ENCODE measurements at regions not wholly inside any gene's neighbourhood (a gene's known extent, or its start where the extent isn't known, plus 50 kb on each side); places are given as distances from the start of the nearest gene placed in this dataset.

DNA sequence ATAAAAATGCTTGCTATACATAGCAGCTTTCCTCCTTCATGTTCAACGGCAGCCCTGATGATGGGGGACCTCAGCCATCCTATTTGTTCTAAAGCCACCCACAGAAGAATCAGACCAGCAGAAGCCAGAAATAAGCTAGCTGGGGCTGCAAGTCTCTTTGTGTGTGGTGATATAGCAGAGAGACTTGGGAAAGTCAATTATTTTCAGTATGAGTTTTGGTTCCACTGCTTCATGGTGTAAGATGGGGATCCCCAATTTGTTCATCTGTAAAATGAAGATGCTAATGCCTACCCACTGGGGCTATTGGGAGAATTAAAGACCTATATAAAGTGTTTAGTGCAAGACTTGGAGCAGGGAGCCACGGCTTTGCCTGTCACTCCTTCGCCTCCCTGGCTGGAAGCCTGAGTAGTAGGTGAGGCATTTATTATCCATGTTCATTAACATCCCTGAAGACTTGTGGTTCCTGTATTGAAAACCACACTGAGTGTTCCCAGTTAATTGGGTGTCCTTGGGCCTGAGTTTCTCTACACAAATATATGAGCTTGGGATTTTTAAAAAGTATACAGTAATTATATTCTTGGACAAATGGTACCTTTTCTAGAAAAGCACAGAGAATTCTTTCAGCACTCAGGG is 210.1 kb upstream of the SLC24A2 start:
- no peak for DNase-seq (ENCODE audit: low read depth)

GRCh38 chr9:19998153-19998552 is 209.3 kb upstream of the SLC24A2 start:
- no peak for DNase-seq (ENCODE audit: low read depth)

DNA sequence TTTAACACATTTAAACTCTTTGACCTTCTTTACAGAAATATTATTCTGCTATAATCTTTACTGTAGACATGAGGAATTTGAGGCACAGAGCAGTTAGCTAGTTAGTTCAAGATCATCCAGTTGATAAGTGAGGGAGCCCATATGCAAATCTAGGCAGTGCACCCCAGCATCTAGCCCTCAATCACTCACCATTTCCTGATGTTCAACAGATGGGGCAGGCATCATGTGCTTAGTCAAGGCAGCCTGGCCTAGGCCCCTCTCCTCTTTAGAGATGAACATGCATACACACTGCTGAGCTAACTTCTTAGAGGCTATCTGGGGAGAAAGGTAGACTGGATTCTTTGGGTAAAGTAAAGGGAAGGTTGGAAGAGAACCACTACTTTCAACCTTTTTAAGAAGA is 206.8 kb upstream of the SLC24A2 start:
- no peak for DNase-seq (ENCODE audit: low read depth)

DNA sequence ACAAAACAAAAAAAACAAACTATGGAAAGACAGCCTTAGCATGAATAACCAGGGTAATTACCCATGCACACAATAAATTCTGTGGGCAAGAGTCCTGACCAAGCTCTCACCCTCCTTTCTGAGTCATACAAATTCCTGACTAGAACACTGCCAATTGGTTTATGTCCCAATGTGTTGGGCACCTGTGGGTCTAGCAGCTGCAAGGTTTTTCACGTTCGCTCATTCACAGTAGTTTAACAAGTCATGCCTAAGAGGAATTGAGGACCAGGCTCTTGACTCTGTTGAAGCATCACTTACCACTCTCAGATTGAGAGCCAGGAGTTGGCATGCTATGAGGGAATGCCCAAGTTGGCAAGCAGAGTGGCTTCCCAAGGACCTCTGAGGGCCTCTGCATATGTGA is 205.5 kb upstream of the SLC24A2 start:
- DNase-seq (ENCODE audit: low read depth) = no peak

DNA sequence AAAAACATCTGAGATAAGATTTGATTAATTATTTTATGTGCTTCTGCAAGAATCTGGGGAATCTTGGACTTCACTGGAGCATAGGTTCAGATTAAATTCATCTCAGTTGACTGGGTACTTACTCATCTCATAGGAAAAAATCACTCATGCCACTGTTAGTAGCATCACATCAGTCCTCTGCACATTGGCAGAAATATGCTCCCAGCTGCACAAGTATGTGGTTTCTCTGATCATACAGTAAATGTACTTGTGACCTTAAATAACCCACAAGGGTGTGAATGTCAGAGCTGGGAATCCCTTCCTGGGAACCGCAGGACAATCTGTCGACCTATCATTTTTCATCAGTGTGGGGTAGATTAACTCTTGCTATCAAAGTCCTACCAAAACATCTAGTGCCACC is 203.7 kb upstream of the SLC24A2 start:
- DNase-seq (ENCODE audit: low read depth) = no peak

DNA sequence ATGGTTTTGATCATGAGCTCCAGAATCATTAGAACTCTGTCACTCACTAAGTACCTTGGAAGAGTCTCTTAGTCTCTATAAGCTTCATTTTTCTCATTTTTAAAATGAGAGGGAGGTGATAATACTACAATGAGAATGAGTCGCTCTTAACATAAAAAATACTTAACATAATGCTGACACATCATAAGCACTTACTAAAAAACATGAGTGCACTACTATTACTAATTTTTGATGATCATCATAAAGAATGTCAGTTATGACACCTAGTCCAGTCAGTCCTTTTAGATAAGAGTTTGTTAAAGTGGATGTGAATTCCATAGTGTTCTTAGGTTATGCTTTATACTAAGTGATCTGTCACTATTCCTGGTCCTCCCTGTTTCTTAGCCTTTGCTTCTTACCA is 200.4 kb upstream of the SLC24A2 start:
- DNase-seq (ENCODE audit: low read depth) = no peak

DNA sequence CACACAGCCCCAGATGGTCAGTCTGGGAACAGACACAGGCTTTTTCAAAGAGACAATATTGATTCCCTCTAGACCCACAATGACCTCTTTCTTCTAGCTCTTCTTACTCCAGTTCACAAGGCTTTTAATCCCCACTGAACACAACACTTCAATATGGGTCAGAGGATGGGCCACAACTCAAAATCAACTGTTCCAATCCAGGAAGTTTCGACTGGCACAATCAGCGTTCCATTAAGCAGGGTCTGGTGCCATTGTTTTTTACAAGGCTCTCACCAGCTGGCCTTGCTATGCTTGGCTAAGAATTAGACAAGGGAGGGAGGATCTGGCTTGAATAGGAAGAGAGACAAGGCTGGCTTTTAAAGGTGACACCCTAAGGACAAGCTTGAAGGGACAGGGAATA is 199.4 kb upstream of the SLC24A2 start:
- no peak for DNase-seq (ENCODE audit: low read depth)

- DNase-seq (ENCODE audit: low read depth) = no peak
Measured at GRCh38 chr9:19985081-19985480, 196.2 kb upstream of the SLC24A2 start.

GRCh38 chr9:19976226-19976625 is 187.4 kb upstream of the SLC24A2 start:
- DNase-seq (ENCODE audit: low read depth) = no peak

DNA sequence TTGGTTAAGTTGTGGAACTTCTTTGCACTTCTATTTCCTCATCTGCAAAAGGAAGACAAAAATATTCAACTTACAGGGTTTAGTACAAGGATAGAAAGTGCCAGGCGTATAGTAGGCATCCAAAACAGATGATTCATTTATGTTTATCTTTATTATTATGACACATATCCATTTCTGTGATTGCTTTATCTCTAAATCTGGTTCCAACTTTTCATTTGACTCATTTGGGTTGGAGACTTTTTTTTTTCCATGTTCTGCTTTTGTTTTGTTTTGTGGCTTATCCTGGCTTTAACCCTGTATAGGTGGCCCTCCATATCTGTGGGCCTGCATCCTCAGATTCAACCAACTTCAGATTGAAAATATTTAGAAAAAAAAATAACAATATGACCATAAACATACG is 186.7 kb upstream of the SLC24A2 start:
- no peak for DNase-seq (ENCODE audit: low read depth)

DNA sequence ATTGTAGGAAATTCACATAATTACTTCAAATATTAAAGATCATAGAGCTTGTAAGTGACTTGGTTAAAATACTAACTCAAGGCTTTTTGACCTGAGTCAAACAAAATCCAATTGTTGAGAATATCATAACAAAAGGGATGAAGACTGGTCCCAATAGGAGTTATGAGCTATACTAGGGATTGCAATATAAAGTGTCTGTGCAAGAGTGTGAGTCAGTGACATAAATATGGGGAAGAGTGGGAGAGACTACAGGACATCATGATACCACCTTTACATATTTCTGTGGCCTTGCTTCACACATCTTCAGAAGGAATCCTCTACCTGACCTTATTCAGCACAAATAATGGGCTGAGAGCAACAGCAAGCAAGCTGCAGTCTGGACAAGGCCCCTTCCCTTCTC is 180.9 kb upstream of the SLC24A2 start:
- no peak for DNase-seq (ENCODE audit: low read depth)

GRCh38 chr9:19967888-19968459 is 179.1 kb upstream of the SLC24A2 start:
- DNase-seq (ENCODE audit: low read depth) = no peak

DNA sequence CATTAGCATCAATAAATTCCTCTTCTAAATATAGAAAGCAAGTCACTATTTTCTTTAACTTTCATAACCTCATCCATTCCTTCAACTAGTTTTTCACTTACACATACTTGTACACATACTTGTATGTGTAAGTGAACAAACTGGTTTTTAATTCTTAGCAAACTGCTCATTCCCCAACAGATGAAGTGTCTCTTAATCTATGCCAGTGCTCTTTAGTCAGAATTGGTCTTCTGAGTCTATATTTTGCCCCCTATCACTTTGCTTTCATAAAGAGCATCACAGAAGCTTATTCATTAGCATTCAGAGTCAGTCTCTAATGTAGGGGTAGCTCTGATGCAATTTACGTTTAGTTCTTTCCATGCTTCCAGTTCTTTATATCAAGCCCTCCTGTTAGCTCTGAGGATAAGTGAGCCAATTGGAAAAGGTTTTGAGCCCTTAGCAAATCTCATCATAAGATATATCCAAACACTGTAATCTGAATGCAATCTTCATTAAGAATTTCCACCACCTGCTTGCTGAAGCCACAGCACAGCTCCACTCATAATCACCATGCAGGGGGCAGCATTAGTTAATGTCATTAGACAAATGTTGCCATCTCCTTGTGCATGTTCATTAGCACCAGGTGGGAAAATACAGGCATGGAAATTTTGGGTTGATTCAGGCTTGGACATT is 178.5 kb upstream of the SLC24A2 start:
- no peak for DNase-seq (ENCODE audit: low read depth)

DNA sequence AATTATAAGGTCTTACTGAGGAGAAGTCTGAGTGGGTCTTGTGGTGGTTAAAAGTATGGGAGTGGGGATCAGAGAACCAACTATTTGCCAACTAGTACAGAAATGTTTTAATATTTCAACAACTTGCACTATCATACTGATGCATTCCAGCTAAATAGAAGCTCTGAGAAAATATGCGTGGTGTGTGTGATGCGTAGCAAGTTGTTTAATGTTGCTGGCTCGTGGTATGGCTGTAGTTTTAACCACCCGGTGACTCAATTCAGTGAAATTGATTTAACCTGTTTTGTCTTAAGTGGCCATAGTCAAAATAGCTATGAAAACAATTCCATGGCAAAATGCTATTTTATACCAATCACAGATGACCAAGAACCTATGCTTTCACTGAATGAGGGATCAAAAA is 176.5 kb upstream of the SLC24A2 start:
- no peak for DNase-seq (ENCODE audit: low read depth)

GRCh38 chr9:19947996-19948395 is 159.2 kb upstream of the SLC24A2 start:
- DNase-seq (ENCODE audit: low read depth) = no peak

DNA sequence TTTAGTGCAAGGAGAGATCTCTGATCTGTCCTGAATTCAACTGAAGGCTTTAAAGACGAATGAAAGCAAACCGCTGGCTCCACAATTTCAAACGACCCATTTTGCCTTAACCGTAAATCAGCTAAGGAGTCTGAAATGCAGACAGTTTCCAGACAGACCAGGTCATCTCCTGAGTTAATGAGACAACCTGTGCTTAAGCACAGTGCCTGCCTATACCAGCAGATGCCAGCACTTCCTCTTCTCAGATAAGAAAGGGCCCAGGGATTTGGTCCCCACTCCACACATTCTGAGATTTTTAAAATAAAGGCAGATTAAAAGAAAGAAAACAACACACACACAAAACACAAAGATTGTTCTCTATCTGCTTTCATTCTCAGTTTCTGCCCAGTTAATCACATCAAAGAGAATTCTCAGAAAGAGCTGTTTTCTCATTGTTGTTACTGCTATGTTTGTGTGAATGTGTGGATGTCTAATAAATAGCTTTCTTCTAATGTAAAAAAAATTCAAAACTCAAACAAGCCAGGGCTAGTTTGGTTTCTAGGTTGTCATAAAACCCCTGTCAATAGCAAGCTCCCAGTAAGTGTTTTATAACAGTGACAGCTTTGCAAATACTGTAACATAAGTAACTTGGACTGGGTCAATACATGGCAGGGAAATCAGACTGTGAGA is 157.7 kb upstream of the SLC24A2 start:
- DNase-seq (ENCODE audit: low read depth) = no peak

- DNase-seq (ENCODE audit: low read depth) = no peak
Measured at GRCh38 chr9:19941874-19942273, 153.0 kb upstream of the SLC24A2 start.

DNA sequence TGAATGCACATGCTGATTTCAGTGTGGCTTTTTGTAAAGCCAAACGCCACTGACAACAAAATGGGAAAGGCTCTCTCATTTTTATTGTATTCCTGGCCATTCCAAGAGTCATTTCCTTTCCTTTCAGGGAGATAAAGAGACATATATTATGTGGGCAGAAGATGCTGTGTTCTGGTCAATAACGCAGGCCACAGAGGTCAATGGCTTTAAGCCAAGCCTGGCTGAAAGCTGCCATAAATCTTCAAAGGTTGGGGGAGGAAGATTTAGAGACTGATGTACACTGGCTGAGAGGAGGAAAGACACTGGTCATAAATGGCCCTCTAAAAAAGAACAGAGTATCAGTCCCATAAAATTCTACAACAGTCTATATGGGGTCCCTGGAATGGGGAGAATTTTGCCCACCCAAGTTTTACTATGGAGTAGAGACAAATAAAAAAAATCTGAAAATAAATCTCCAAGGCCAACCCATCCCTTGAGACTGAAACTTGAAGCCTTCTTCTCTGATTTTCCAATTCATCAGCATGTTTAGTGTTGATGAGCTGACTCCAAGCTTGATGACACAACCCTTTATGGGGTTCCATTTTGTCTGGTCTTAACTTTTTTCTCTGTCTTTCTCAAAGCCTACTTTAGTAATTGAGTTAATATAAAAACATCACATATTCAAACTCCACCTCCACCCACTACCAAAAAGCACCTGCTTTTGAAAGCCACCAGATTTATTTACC is 152.1 kb upstream of the SLC24A2 start:
- DNase-seq (ENCODE audit: low read depth) = no peak

- DNase-seq (ENCODE audit: low read depth) = no peak
Measured at GRCh38 chr9:19939734-19940278, 151.0 kb upstream of the SLC24A2 start.

DNA sequence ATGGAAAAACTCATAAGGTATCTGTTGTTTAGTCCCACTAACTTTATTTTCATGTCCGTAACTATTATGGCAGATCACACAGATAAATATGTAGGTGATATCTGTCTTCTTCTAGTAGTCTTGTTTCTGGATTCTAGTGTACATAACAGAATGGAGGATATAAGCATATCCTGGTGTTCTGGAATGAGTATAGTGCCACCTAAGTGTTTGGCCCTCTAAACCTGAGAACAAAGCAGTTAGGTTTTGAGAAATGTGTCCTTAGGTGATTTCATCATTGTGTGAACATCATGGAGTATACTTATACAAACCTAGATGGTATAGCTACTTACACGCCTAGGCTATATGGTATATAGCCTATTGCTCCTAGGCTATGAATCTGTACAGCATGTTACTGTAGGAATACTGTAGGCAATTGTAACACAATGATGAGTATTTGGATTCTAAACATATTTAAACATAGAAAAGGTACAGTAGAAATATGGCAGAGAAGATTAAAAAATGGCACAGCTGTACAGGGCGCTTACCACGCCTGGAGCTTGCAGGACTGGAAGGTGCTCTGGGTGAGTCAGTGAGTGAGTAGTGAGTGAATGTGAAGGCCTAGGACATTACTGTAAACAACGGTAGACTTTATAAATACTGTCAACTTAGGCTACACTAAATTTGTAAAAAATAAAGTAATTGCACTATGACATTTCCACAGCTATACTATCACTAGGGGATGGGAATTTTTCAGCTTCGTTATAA is 150.3 kb upstream of the SLC24A2 start:
- no peak for DNase-seq (ENCODE audit: low read depth)

GRCh38 chr9:19937121-19937520 is 148.3 kb upstream of the SLC24A2 start:
- no peak for DNase-seq (ENCODE audit: low read depth)

DNA sequence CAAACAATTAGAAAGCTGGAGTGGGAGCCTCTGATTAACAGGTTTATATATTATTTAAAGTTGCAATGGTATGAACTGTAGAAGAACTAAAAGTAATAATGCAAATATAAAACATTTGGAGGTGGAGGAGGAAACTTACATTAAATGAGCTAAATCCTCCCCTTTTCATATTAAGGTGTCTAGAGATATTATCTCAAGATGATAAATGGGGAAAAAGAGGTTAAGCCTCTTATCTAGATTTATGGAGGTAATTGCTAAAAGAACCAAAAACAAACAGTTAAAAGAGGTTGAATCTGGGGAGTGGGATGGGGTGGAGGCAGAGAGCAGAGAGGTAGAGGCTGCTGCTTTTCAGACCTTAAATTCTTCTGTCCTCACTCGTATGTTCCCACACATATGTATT is 147.8 kb upstream of the SLC24A2 start:
- DNase-seq (ENCODE audit: low read depth) = no peak

Measured in CMK (cell line).